ENCODE measurements at regions not wholly inside any gene's neighbourhood (a gene's known extent, or its start where the extent isn't known, plus 50 kb on each side); places are given as distances from the start of the nearest gene placed in this dataset.
"Not testable (repeated sequence)": the region's sequence is repeated elsewhere in the genome, so short reads cannot be mapped to it uniquely, and the experiment has no call there.

GRCh38 chr10:109668703-109669102 is 254.6 kb downstream of the XPNPEP1 start:
- intact Hi-C loops (cut with DNase I): no loop called here
- H3K9ac ChIP-seq (ENCODE audit: low read depth in 2 of 2, low read length in 2 of 2): no peak overlapping the region

GRCh38 chr10:109668154-109668665 is 255.1 kb downstream of the XPNPEP1 start:
- Histone ChIP-seq H3K36me3 (no peaks in the 10 kb centered on the region), H3K27ac (no peak overlapping the region), H3K9me3 (no peaks in the 10 kb centered on the region), H3K27me3 (no peaks in the 10 kb centered on the region), H3K4me1 (no peaks in the 10 kb centered on the region), H3K4me3 (no peak overlapping the region), H3K9ac (ENCODE audit: low read depth in 2 of 2, low read length in 2 of 2) (no peak overlapping the region)
- no peak for TF ChIP-seq CTCF (IDR thresholded peaks at IDR 0.05)
- intact Hi-C loops (cut with DNase I): no loop called here
- no peak for DNase-seq

More at GRCh38 chr10:109668703-109669102, 254.6 kb downstream of the XPNPEP1 start:
- Histone ChIP-seq H3K9me3 (no peaks in the 10 kb centered on the region), H3K36me3 (no peaks in the 10 kb centered on the region), H3K4me1 (no peaks in the 10 kb centered on the region), H3K27me3 (no peaks in the 10 kb centered on the region), H3K27ac (no peak overlapping the region), H3K4me3 (no peak overlapping the region)
- TF ChIP-seq CTCF (IDR thresholded peaks at IDR 0.05): no peak
- DNase-seq: no peak

- no peak for TF ChIP-seq CTCF (IDR thresholded peaks at IDR 0.05)
- no peaks in the 10 kb centered on the region for H3K27me3 ChIP-seq
These were observed 258.0 kb downstream of the XPNPEP1 start for GRCh38 chr10:109665321-109665720.

GRCh38 chr10:109664554-109664953 is 258.8 kb downstream of the XPNPEP1 start:
- intact Hi-C loops (cut with DNase I): no loop called here
- no peaks in the 10 kb centered on the region for H3K27me3 ChIP-seq
- no peak overlapping the region for H3K9ac ChIP-seq (ENCODE audit: low read depth in 2 of 2, low read length in 2 of 2)
- H3K27ac ChIP-seq: no peak overlapping the region
- no peak for DNase-seq
- H3K4me1 ChIP-seq: no peaks in the 10 kb centered on the region
- H3K36me3 ChIP-seq: no peaks in the 10 kb centered on the region
- no peak for TF ChIP-seq CTCF (IDR thresholded peaks at IDR 0.05)
- H3K9me3 ChIP-seq: no peaks in the 10 kb centered on the region
- no peak overlapping the region for H3K4me3 ChIP-seq

More at GRCh38 chr10:109665321-109665720, 258.0 kb downstream of the XPNPEP1 start:
- Histone ChIP-seq H3K36me3 (no peaks in the 10 kb centered on the region), H3K9me3 (no peaks in the 10 kb centered on the region), H3K9ac (ENCODE audit: low read depth in 2 of 2, low read length in 2 of 2) (no peak overlapping the region), H3K4me3 (no peak overlapping the region), H3K4me1 (no peaks in the 10 kb centered on the region), H3K27ac (no peak overlapping the region)
- no peak for DNase-seq
- intact Hi-C loops (cut with DNase I): no loop called here

- no peak for DNase-seq
- no peak for TF ChIP-seq CTCF (IDR thresholded peaks at IDR 0.05)
- no peak overlapping the region for H3K9ac ChIP-seq (ENCODE audit: low read depth in 2 of 2, low read length in 2 of 2)
- no peak overlapping the region for H3K4me3 ChIP-seq
- no peaks in the 10 kb centered on the region for H3K4me1 ChIP-seq
- no peaks in the 10 kb centered on the region for H3K27me3 ChIP-seq
- no peaks in the 10 kb centered on the region for H3K9me3 ChIP-seq
- no peaks in the 10 kb centered on the region for H3K36me3 ChIP-seq
- intact Hi-C loops (cut with DNase I): no loop called here
- no peak overlapping the region for H3K27ac ChIP-seq
These were observed 260.2 kb downstream of the XPNPEP1 start for GRCh38 chr10:109663122-109663521.

- DNase-seq; H3K9me3 ChIP-seq; H3K4me1 ChIP-seq; H3K27me3 ChIP-seq; H3K36me3 ChIP-seq; H3K9ac ChIP-seq (ENCODE audit: low read depth in 2 of 2, low read length in 2 of 2); intact Hi-C loops (cut with DNase I); H3K27ac ChIP-seq; H3K4me3 ChIP-seq: not testable (repeated sequence)
These were observed 270.7 kb downstream of the XPNPEP1 start for GRCh38 chr10:109652612-109653011.

Measured in colonic mucosa (tissue), 4 donors.